ENCODE measurements at regions not wholly inside any gene's neighbourhood (a gene's known extent, or its start where the extent isn't known, plus 50 kb on each side); places are given as distances from the start of the nearest gene placed in this dataset.

DNA sequence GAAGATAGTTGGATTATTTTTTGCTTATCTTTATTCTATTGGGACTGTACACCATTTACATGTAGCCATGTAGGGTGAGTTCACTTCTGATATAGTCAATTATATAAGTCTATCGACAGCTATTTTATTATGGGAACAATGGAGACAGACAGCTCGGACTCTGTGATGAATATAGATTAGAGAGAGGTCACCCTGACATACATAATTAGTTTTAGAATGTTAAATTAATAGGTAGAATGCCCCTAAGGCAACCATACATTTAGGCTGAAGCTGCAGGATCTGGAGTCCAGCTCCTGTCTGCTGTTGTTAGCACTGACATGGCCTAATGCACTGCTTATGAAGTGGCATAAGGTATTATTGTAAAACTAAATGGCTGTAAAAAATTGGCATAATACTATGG, 700.8 kb downstream of the MAT2B start:
- Mint-ChIP-seq H3K9me3 (ENCODE audit: low read depth) (peaks cover 3% of the 10 kb centered on the region), H3K27me3 (no peaks in the 10 kb centered on the region), H3K4me1 (ENCODE audit: low read depth) (peaks cover 4% of the 10 kb centered on the region), H3K4me3 (ENCODE audit: low read depth) (no peak overlapping the region), H3K36me3 (ENCODE audit: insufficient read depth) (no peaks in the 10 kb centered on the region), H3K27ac (no peak overlapping the region)
- DNase-seq (ENCODE audit: low spot score, unreplicated experiment), result no peak
- TF ChIP-seq, protein P1, sequence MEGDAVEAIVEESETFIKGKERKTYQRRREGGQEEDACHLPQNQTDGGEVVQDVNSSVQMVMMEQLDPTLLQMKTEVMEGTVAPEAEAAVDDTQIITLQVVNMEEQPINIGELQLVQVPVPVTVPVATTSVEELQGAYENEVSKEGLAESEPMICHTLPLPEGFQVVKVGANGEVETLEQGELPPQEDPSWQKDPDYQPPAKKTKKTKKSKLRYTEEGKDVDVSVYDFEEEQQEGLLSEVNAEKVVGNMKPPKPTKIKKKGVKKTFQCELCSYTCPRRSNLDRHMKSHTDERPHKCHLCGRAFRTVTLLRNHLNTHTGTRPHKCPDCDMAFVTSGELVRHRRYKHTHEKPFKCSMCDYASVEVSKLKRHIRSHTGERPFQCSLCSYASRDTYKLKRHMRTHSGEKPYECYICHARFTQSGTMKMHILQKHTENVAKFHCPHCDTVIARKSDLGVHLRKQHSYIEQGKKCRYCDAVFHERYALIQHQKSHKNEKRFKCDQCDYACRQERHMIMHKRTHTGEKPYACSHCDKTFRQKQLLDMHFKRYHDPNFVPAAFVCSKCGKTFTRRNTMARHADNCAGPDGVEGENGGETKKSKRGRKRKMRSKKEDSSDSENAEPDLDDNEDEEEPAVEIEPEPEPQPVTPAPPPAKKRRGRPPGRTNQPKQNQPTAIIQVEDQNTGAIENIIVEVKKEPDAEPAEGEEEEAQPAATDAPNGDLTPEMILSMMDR (IDR thresholded peaks at IDR 0.05; ENCODE audit: unreplicated experiment), result no peak

GRCh38 chr5:164207646-164208045, 702.2 kb downstream of the MAT2B start:
- Mint-ChIP-seq H3K36me3 (ENCODE audit: insufficient read depth) (no peaks in the 10 kb centered on the region), H3K27me3 (no peaks in the 10 kb centered on the region)

DNA sequence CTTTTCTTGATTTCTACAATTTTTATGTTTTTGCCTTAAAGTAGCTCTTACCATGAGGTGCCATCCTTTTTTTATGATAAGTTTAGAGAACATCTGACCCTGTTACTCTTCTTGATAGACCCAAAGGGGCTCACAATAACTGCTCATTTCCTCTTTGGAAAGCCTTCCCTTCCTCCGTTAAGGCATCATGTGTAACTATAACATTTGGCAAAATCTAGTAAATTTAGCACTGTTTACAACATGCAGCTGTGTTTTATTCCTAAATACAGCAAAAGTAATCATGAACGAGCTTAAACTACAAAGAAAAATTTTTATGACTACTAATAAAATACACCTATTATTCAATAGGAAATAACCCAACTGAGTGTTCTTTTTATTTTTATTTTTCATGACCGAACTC, 705.1 kb downstream of the MAT2B start:
- no peak for DNase-seq (ENCODE audit: low spot score, unreplicated experiment)

More at GRCh38 chr5:164207646-164208045, 702.2 kb downstream of the MAT2B start:
- H3K4me1 Mint-ChIP-seq (ENCODE audit: low read depth), result peaks cover 4% of the 10 kb centered on the region
- TF ChIP-seq, protein P1 (IDR thresholded peaks at IDR 0.05; ENCODE audit: unreplicated experiment), result no peak
- no peak overlapping the region for H3K4me3 Mint-ChIP-seq (ENCODE audit: low read depth)
- peaks cover 3% of the 10 kb centered on the region for H3K9me3 Mint-ChIP-seq (ENCODE audit: low read depth)
- no peak for DNase-seq (ENCODE audit: low spot score, unreplicated experiment)
- no peak overlapping the region for H3K27ac Mint-ChIP-seq

DNA sequence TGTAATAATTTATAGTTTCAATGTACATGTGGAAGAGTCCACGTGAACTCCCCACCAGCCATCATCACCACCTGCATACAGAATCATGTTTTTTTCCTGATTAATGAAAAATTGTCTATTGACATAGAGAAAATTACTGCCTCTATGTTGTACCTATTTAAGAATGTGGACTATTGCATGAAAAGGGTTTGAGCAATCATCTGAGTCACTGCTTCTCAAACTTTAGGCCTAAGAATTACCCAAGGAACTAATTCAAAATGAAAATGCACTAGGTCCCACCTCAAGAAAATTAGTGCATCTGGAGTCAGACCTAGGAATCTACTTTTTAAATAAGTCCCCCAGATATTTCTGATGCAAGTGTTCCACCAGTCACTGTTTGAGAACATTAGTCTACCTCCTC, 709.3 kb downstream of the MAT2B start:
- Mint-ChIP-seq H3K36me3 (ENCODE audit: insufficient read depth) (peaks cover 2% of the 10 kb centered on the region), H3K4me1 (ENCODE audit: low read depth) (peaks cover 18% of the 10 kb centered on the region), H3K27ac (no peak overlapping the region), H3K27me3 (no peaks in the 10 kb centered on the region), H3K9me3 (ENCODE audit: low read depth) (no peaks in the 10 kb centered on the region), H3K4me3 (ENCODE audit: low read depth) (no peak overlapping the region)
- no peak for DNase-seq (ENCODE audit: low spot score, unreplicated experiment)
- TF ChIP-seq, protein P1 (IDR thresholded peaks at IDR 0.05; ENCODE audit: unreplicated experiment), result no peak

More for the DNA sequence above, 705.1 kb downstream of the MAT2B start:
- H3K27ac Mint-ChIP-seq, result no peak overlapping the region
- H3K36me3 Mint-ChIP-seq (ENCODE audit: insufficient read depth), result no peaks in the 10 kb centered on the region
- no peaks in the 10 kb centered on the region for H3K27me3 Mint-ChIP-seq
- no peak overlapping the region for H3K4me3 Mint-ChIP-seq (ENCODE audit: low read depth)
- TF ChIP-seq, protein P1 (IDR thresholded peaks at IDR 0.05; ENCODE audit: unreplicated experiment), result no peak
- H3K9me3 Mint-ChIP-seq (ENCODE audit: low read depth), result peaks cover 3% of the 10 kb centered on the region
- H3K4me1 Mint-ChIP-seq (ENCODE audit: low read depth), result peaks cover 19% of the 10 kb centered on the region

DNA sequence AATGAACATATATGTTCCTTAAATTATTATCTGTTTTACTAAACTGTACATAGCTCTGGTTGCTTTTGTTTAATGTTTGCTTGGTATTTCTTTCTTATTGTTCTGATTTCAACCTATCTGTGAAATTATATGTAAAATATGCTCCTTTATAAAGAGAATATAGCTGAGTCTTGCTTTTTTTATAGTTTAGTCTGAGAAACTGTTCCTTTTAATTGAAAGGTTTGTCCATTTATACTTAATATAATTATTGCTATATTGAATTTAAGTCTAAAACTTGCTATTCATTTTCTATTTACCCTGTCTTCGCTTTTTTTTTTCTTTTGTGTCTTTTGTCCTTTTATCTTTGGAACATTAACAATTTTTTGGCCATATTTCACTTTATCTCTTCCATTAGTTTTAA, 712.0 kb downstream of the MAT2B start:
- DNase-seq (ENCODE audit: low spot score, unreplicated experiment), result no peak
- H3K4me3 Mint-ChIP-seq (ENCODE audit: low read depth), result no peak overlapping the region

More for the DNA sequence above, 712.0 kb downstream of the MAT2B start:
- peaks cover 2% of the 10 kb centered on the region for H3K36me3 Mint-ChIP-seq (ENCODE audit: insufficient read depth)
- H3K4me1 Mint-ChIP-seq (ENCODE audit: low read depth), result peaks cover 19% of the 10 kb centered on the region
- H3K9me3 Mint-ChIP-seq (ENCODE audit: low read depth), result no peaks in the 10 kb centered on the region
- TF ChIP-seq, protein P1 (IDR thresholded peaks at IDR 0.05; ENCODE audit: unreplicated experiment), result no peak
- H3K27me3 Mint-ChIP-seq, result no peaks in the 10 kb centered on the region
- H3K27ac Mint-ChIP-seq, result no peak overlapping the region
